GM19238 (cell line): ENCODE measurements at regions not wholly inside any gene's neighbourhood (a gene's known extent, or its start where the extent isn't known, plus 50 kb on each side); places are given as distances from the start of the nearest gene placed in this dataset.
"Not testable (repeated sequence)": the region's sequence is repeated elsewhere in the genome, so short reads cannot be mapped to it uniquely, and the experiment has no call there.

Source experiments
- DNase-seq: peaks from one replicate; pipeline ENCODE4 v3.0.0; 2011; ENCODE audit warnings: low spot score; ENCODE audit not compliant: insufficient read length

GRCh38 chr9:31807574-31808256 is 576.7 kb upstream of the ACO1 start:
- DNase-seq = no peak

GRCh38 chr9:31808766-31809165 is 575.7 kb upstream of the ACO1 start:
- DNase-seq = no peak

DNA sequence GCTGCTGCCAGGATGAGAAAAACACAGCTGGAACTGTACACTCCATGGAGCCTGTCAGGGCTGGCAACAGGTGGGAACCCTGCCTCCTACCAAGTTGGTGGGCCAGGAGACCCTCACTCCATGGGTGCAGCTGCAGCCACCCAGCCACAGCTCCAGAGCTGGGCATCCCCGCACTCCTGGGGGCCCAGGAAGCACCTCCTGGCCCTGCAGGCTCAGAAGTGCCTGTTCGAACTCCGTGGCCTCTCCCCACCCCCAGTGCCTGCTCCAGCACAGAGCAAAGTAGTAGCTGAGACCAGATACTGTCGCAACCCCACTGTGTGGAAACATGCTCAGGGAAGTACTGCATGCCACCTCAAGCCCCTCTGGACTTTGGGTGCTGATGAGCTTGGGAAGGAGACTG is 564.0 kb upstream of the ACO1 start:
- no peak for DNase-seq

GRCh38 chr9:31821583-31821982 is 562.9 kb upstream of the ACO1 start:
- DNase-seq = no peak

DNA sequence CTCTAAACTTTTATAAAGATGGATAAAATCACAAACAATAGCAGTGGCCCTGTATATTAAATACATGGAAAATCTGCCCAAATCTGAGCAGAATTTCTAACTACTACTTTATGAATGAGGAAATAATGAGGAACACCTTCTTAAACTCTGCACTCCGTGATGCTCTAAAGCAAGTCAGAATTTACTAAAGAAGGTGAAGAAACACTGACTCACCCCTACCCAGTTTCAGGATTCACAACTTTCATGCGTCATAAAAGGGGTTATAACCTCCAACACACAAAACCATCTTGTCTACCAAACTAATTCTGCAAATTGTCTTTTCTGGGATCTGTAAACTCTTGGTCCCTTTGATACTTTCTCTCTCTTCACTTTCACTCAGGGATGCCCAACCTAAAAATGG is 561.1 kb upstream of the ACO1 start:
- DNase-seq = no peak

DNA sequence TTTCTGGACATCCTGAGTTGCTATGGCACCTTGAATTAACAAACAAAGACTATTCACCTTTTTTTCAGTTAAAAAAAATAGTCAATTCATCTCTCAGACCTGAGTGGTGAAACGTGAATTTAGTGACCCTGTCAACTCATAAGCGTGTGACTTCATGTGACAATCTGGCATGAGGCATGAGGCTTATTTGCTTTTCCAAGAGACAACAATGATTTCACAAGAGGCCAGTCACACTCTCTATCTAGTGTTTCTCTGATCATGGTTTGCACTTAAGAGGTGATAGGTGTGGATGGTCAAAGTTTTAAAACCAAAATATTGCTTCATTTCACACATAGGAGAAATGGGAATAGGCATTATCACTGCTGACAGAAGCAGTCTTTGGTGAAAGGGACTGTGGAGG is 559.6 kb upstream of the ACO1 start:
- no peak for DNase-seq

DNA sequence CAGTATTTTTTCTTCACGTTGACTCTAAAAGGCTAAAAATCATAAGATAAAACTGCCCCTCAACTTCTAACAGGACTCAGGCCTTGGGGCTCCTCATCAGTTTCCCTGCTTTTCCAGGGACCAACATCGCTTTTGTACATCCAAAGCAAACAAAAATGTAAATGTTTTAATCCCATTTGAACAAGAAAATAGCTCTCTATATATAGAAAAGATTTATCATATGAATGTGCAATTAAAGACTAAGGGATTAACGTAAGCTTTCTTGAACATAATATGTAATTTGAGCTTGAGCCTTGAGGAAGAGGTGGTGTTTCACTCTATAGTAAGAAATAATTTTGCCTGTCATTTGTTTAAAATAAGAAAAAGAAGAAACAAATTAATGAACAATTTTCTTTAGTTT is 547.2 kb upstream of the ACO1 start:
- DNase-seq = no peak

- no peak for DNase-seq
These were observed 545.2 kb upstream of the ACO1 start for GRCh38 chr9:31839273-31839672.

- no peak for DNase-seq
These were observed 543.7 kb upstream of the ACO1 start for GRCh38 chr9:31840702-31841101.

GRCh38 chr9:31847963-31848362 is 536.5 kb upstream of the ACO1 start:
- DNase-seq = no peak

DNA sequence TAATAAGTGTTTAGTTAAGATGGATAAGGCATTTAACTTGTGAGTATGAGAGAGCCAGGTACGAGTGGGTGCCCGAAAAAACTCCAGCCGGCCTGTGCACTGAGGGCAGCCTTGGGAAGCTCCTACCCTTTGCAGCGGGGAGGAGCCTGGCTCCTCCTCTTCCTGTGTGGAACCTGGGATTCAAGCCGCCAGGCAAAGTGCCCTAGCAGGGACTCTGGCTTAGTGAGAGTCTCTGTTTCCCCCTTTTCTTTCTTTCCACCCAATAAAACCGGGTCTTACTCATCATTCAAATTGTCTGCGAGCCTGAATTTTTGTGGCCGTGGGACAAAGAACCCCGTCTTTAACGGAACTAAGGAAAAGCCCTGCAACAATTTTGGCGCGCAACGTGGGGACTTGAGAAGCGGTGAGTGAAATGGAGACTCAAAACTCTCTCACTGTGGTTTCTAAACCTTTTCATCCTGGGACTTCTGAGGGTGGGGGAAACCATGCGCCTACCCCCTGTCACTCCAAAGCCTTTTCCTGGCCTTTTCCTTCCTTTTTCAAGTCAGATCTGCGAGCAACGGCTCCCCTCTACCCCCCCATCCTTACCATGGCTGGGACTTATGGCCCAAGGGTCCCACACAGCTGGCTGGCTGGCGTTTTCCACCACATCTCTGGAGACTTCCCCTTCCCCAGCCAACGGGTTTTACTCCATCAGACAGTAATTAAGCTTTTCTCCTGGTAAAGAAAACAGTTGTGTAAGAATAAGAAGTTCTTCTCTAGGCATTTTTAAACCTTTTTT is 535.7 kb upstream of the ACO1 start:
- DNase-seq = no peak

DNA sequence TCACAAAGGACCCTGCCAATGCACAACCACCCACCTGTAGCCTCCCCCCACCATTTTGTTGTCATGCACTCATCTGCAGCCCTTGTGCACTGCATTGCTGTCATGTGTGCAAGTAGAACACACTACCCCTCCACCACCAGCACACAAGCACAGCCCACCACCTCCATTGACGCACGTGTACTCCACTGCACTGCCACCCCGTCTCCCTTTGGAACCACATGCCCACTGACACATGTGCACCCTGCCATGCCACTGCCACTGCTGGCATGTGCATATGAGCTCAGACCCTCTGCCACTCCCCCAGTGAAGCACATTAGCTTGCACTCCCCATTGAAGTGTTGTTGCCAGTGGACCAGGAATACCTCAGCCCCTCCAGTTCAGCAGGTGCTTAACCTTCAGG is 530.3 kb upstream of the ACO1 start:
- DNase-seq = no peak

GRCh38 chr9:31868830-31869229 is 515.6 kb upstream of the ACO1 start:
- DNase-seq = no peak

GRCh38 chr9:31870276-31870675 is 514.2 kb upstream of the ACO1 start:
- DNase-seq = no peak

DNA sequence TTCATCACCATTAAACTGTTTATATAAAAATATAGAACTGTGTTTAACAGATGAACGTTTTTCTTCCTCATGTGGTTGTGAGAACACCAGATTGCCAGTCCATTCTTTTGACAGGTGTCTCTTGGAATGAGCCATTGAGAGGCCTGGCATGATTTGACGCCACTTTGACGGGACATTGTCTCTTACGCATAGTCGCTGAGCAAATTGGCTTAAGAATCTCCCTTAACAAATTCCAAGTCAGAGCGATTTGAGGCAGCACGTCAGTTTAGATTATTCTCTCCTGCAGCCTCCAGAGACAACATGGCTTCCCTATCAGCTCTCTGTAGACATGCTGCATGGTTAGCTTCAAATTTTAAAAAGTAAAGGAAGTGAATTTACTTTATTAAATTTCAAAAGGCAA is 510.7 kb upstream of the ACO1 start:
- no peak for DNase-seq

GRCh38 chr9:31894008-31894407 is 490.4 kb upstream of the ACO1 start:
- DNase-seq = no peak

DNA sequence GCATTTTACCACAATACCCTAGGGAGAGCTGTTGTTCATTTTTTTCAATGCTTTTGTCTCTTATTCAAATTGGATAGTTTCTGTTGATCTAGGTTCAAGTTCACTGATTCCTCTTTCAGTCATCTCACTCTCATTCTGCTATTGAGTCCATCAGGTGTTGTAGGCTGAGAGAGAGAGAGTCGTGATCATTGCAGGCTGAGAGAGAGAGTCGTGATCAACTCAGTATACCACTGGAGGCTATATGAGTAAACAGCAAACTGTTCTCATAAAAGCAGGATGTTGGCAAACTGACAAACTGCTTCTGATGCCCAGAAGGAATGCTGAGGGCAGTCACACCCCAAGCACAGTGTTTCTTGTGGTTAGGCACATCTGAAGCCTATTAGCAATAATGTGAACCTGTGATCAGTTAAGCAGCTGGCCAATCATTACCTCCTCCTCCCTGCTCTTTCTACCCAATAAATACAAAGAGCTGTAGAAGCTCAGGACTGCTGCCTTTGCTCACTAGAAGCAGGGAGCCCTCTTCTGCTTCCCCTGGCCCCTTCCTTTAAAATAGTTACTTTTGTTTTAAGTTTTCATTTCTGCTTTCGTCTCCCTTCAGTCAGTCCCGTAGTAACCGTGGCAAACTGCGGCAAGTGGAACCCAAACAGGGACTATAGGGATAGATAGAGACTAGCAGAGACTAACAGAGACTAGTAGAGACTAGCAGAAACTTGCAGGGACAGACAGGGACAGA is 476.1 kb upstream of the ACO1 start:
- no peak for DNase-seq

DNA sequence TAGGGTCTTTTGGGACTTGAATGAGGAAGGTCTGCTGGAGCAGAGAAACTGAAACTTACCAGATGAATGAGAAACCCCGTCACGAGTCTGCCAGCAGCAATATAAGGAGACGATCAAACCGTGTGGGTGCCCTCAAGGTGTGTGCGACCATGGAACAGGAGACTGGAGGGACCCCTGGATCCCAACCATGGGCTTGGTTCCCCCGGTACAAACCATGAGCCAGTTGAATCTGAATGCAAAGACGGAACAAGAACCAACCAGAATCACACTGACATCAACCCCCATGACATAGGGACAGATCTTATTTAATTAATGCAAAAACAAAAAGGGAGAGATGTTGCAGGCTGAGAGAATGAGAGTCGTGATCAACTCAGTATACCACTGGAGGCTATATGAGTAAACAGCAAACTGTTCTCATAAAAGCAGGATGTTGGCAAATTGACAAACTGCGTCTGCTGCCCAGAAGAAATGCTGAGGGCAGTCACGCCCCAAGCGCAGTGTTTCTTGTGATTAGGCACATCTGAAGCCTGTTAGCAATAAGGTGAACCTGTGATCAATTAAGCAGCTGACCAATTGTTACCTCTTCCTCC is 475.5 kb upstream of the ACO1 start:
- no peak for DNase-seq

DNA sequence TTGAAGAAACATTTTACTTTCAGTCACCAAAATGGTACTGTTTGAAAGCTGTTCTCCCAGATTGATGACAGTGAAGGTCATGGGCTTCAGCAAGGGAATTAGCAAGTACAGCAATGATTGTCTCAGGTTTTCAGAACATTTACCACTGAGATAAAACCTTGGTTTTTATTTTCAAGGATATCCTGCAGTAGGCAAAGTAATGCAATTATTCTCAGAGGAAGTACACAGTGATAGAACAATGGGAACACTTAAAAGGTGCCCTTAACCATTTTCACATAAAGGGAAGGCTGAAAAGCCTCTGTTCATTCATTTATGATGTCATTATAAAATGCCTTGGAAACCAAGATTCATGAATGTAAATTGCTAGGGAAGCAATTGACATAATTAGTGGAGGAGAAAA is 471.8 kb upstream of the ACO1 start:
- no peak for DNase-seq

GRCh38 chr9:31916591-31917241 is 467.7 kb upstream of the ACO1 start:
- no peak for DNase-seq

GRCh38 chr9:31937737-31938136 is 446.7 kb upstream of the ACO1 start:
- DNase-seq = not testable (repeated sequence)

- no peak for DNase-seq
These were observed 433.7 kb upstream of the ACO1 start for GRCh38 chr9:31950756-31951155.
